ENCODE measurements at regions not wholly inside any gene's neighbourhood (a gene's known extent, or its start where the extent isn't known, plus 50 kb on each side); places are given as distances from the start of the nearest gene placed in this dataset.

DNA sequence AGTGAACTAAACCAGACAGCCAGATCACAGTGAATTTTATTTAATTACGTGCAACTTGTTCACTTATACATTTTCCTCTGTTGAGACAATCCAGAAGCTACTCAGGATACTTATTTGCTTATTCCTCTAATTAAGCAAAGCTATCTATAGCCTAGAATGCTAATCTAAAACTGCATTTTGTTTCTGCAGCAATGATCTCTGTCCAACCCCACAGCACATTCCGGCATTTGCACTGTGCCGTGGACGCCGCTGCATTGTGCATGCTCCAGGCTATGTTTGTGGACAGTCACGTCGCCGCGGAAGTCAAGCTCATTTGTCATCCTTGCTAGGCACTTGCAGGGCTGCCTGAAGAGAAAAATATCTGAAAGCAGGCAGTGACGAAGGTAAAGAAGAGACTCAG lies 406.9 kb downstream of the RFC3 start:
- Histone ChIP-seq H3K27me3 (replicated peaks; ENCODE audit: control insufficient read depth, insufficient read depth, low read length) (no peaks in the 10 kb centered on the region), H3K36me3 (ENCODE audit: control insufficient read depth, insufficient read depth, low read length) (no peaks in the 10 kb centered on the region), H3K4me3 (ENCODE audit: low read depth, low read length) (no peak overlapping the region), H3K9me3 (no peaks in the 10 kb centered on the region), H3K4me1 (no peaks in the 10 kb centered on the region; the same call in 1 of the 2 replicates)
- ChIA-PET POLR2A (no interaction called here), CTCF (no interaction called here)
- TF ChIP-seq, protein P1, sequence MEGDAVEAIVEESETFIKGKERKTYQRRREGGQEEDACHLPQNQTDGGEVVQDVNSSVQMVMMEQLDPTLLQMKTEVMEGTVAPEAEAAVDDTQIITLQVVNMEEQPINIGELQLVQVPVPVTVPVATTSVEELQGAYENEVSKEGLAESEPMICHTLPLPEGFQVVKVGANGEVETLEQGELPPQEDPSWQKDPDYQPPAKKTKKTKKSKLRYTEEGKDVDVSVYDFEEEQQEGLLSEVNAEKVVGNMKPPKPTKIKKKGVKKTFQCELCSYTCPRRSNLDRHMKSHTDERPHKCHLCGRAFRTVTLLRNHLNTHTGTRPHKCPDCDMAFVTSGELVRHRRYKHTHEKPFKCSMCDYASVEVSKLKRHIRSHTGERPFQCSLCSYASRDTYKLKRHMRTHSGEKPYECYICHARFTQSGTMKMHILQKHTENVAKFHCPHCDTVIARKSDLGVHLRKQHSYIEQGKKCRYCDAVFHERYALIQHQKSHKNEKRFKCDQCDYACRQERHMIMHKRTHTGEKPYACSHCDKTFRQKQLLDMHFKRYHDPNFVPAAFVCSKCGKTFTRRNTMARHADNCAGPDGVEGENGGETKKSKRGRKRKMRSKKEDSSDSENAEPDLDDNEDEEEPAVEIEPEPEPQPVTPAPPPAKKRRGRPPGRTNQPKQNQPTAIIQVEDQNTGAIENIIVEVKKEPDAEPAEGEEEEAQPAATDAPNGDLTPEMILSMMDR (IDR thresholded peaks at IDR 0.05; ENCODE audit: insufficient read depth in 1 of 2, low read depth in 1 of 2, low read length in 1 of 2, severe bottlenecking in 1 of 2, unreplicated experiment in 1 of 2) = no peak
- no TSS peak for BruUV-seq (replicated peaks)
- Mint-ChIP-seq H3K4me3 (ENCODE audit: unreplicated experiment) (no peak overlapping the region), H3K4me1 (ENCODE audit: low read depth, unreplicated experiment) (no peaks in the 10 kb centered on the region), H3K9me3 (ENCODE audit: unreplicated experiment) (no peaks in the 10 kb centered on the region), H3K36me3 (ENCODE audit: insufficient read depth, unreplicated experiment) (no peaks in the 10 kb centered on the region), H3K27ac (ENCODE audit: unreplicated experiment) (no peak overlapping the region), H3K27me3 (ENCODE audit: insufficient read depth, unreplicated experiment) (no peaks in the 10 kb centered on the region)
- intact Hi-C loops (cut with micrococcal nuclease; ENCODE audit: unreplicated experiment) = no loop called here
- no peak for DNase-seq

DNA sequence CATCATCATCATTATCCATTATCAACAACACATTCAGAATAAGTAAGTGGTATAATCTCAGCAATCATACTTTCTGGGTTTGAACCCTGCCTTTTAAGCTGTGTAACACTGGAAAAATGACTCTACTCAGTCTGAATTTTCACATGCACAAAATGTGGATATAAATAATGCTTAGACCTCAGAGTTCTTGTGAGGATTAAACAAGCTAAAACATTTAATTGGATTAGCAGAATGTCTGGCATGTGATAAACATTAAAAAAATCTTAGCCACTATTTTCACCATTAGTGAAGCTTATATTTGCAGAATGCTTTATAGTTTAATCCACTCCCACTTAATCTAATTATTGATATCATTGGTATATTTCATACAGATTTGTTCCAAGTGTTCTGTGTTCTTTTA lies 412.3 kb downstream of the RFC3 start:
- ChIA-PET CTCF (no interaction called here), POLR2A (no interaction called here)
- no TSS peak for BruUV-seq (replicated peaks)

DNA sequence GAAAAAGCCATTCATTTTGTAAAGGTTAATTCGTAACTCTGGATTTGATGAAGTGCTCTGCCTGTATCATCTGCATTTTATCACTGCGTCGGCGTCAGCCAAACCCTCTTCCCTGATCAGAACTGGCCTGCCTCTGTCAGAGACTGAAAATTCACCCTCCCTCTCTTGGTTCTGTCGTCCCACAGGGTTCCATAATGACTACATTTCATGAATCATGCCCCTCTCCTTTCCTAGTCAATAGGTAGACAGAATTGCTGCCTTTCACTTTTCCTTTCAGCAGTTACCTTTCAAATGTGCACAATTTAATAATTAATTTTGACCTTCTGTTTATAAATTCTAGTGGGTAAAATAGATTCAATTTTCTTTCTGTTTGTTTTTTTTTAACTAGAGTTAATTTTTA lies 423.4 kb downstream of the RFC3 start:
- POLR2A ChIA-PET = no interaction called here
- no peaks in the 10 kb centered on the region for H3K4me1 Mint-ChIP-seq (ENCODE audit: low read depth, unreplicated experiment)
- Histone ChIP-seq H3K4me1 (no peaks in the 10 kb centered on the region), H3K27me3 (replicated peaks; ENCODE audit: control insufficient read depth, insufficient read depth, low read length) (no peaks in the 10 kb centered on the region), H3K9me3 (no peaks in the 10 kb centered on the region), H3K4me3 (ENCODE audit: low read depth, low read length) (no peak overlapping the region), H3K36me3 (ENCODE audit: control insufficient read depth, insufficient read depth, low read length) (no peaks in the 10 kb centered on the region)
- DNase-seq = no peak
- CTCF ChIA-PET = no interaction called here
- intact Hi-C loops (cut with micrococcal nuclease; ENCODE audit: unreplicated experiment) = no loop called here
- BruUV-seq (replicated peaks) = no TSS peak
- no peaks in the 10 kb centered on the region for H3K36me3 Mint-ChIP-seq (ENCODE audit: insufficient read depth, unreplicated experiment)
- peaks cover 3% of the 10 kb centered on the region for H3K27me3 Mint-ChIP-seq (ENCODE audit: insufficient read depth, unreplicated experiment)
- no peak overlapping the region for H3K27ac Mint-ChIP-seq (ENCODE audit: unreplicated experiment)
- TF ChIP-seq, protein P1 (IDR thresholded peaks at IDR 0.05; ENCODE audit: insufficient read depth in 1 of 2, low read depth in 1 of 2, low read length in 1 of 2, severe bottlenecking in 1 of 2, unreplicated experiment in 1 of 2) = no peak
- peaks cover 11% of the 10 kb centered on the region for H3K9me3 Mint-ChIP-seq (ENCODE audit: unreplicated experiment)
- H3K4me3 Mint-ChIP-seq (ENCODE audit: unreplicated experiment) = no peak overlapping the region

More for the DNA sequence above, 412.3 kb downstream of the RFC3 start:
- no peak for DNase-seq
- no peak overlapping the region for H3K4me3 ChIP-seq (ENCODE audit: low read depth, low read length)
- no peaks in the 10 kb centered on the region for H3K9me3 ChIP-seq
- no peaks in the 10 kb centered on the region for H3K27me3 ChIP-seq (replicated peaks; ENCODE audit: control insufficient read depth, insufficient read depth, low read length)
- no peaks in the 10 kb centered on the region for H3K4me1 Mint-ChIP-seq (ENCODE audit: low read depth, unreplicated experiment)
- H3K36me3 Mint-ChIP-seq (ENCODE audit: insufficient read depth, unreplicated experiment) = no peaks in the 10 kb centered on the region
- no peak overlapping the region for H3K4me3 Mint-ChIP-seq (ENCODE audit: unreplicated experiment)
- no peaks in the 10 kb centered on the region for H3K9me3 Mint-ChIP-seq (ENCODE audit: unreplicated experiment)
- TF ChIP-seq, protein P1 (IDR thresholded peaks at IDR 0.05; ENCODE audit: insufficient read depth in 1 of 2, low read depth in 1 of 2, low read length in 1 of 2, severe bottlenecking in 1 of 2, unreplicated experiment in 1 of 2) = no peak
- no peaks in the 10 kb centered on the region for H3K4me1 ChIP-seq
- no peaks in the 10 kb centered on the region for H3K36me3 ChIP-seq (ENCODE audit: control insufficient read depth, insufficient read depth, low read length)
- intact Hi-C loops (cut with micrococcal nuclease; ENCODE audit: unreplicated experiment) = no loop called here
- H3K27me3 Mint-ChIP-seq (ENCODE audit: insufficient read depth, unreplicated experiment) = peaks cover 4% of the 10 kb centered on the region
- no peak overlapping the region for H3K27ac Mint-ChIP-seq (ENCODE audit: unreplicated experiment)

Data from Caco-2 (cell line).